ENCODE measurements at regions not wholly inside any gene's neighbourhood (a gene's known extent, or its start where the extent isn't known, plus 50 kb on each side); places are given as distances from the start of the nearest gene placed in this dataset.

GRCh38 chr9:95749493-95749892 is 126.0 kb upstream of the ERCC6L2 start:
- no peak overlapping the region for H3K27ac ChIP-seq (ENCODE audit: low read depth, low read length)
- H3K9ac ChIP-seq (ENCODE audit: low read length), result no peak overlapping the region
- no peak for TF ChIP-seq CTCF (IDR thresholded peaks at IDR 0.05; ENCODE audit: insufficient read depth, low read length, poor library complexity, severe bottlenecking)
- no peak for TF ChIP-seq EZH2phosphoT487 (conservative IDR thresholded peaks at IDR 0.05; ENCODE audit: low read length)
- H3K9me2 ChIP-seq (replicated peaks; ENCODE audit: insufficient read depth, low read length), result no peaks in the 10 kb centered on the region
- H3K4me3 ChIP-seq (ENCODE audit: insufficient read depth, low read length, poor library complexity, severe bottlenecking), result no peak overlapping the region
- no peaks in the 10 kb centered on the region for H3K9me3 ChIP-seq (ENCODE audit: insufficient read depth, low read length)
- no peaks in the 10 kb centered on the region for H4K20me1 ChIP-seq (ENCODE audit: low read depth, low read length)
- H3F3A ChIP-seq (ENCODE audit: insufficient read depth), result no peaks in the 10 kb centered on the region
- no peaks in the 10 kb centered on the region for H3K79me2 ChIP-seq (ENCODE audit: insufficient read depth, low read length)
- H2AFZ ChIP-seq (ENCODE audit: low read depth, low read length, severe bottlenecking), result no peak overlapping the region
- no peaks in the 10 kb centered on the region for H3K27me3 ChIP-seq (ENCODE audit: low read length)
- H3K4me2 ChIP-seq (ENCODE audit: low read depth, low read length, poor library complexity, severe bottlenecking), result no peak overlapping the region
- no peaks in the 10 kb centered on the region for H3K36me3 ChIP-seq (ENCODE audit: low read length)

DNA sequence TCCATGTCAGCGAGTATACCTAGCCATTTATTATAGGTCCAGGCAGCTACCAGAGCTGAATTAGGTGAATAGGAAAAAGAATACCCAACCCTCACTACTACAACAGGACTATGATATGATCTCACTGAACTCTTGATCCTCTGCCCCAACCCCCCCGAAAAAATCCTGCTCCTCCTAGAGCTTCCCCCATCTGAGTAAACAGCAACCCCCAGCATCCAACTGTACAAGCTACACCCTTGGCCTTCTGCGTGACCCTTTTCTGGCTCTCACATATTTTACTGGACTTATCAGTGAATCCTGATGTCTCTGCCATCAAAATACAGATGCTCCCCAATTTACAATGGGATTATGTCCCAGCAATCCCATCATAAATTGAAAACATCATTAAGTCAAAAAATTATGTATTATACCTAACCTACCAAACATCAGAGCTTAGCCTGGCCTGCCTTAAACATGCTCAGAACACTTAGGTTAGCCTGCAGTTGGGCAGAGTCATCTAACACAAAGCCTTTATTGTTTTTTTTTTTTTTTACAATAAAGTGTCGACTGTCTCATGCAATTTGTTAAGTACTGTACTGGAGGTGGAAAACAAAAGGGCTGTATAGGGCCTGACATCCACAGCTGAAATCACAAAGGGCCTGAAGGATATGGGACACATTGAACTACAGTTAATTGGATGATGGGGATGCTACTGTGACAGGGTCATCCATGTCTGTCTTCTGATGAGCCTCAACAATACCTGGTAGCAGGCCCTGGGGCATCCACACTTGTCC is 128.9 kb upstream of the ERCC6L2 start:
- H3K36me3 ChIP-seq (ENCODE audit: low read length), result no peaks in the 10 kb centered on the region
- no peaks in the 10 kb centered on the region for H3K9me3 ChIP-seq (ENCODE audit: insufficient read depth, low read length)
- no peaks in the 10 kb centered on the region for H3K27me3 ChIP-seq (ENCODE audit: low read length)
- H3F3A ChIP-seq (ENCODE audit: insufficient read depth), result no peaks in the 10 kb centered on the region
- no peaks in the 10 kb centered on the region for H3K9me2 ChIP-seq (replicated peaks; ENCODE audit: insufficient read depth, low read length)
- no peak overlapping the region for H3K27ac ChIP-seq (ENCODE audit: low read depth, low read length)
- H3K9ac ChIP-seq (ENCODE audit: low read length), result no peak overlapping the region
- no peaks in the 10 kb centered on the region for H3K79me2 ChIP-seq (ENCODE audit: insufficient read depth, low read length)
- no peak overlapping the region for H3K4me2 ChIP-seq (ENCODE audit: low read depth, low read length, poor library complexity, severe bottlenecking)
- no peak overlapping the region for H3K4me3 ChIP-seq (ENCODE audit: insufficient read depth, low read length, poor library complexity, severe bottlenecking)
- no peaks in the 10 kb centered on the region for H4K20me1 ChIP-seq (ENCODE audit: low read depth, low read length)
- no peak overlapping the region for H2AFZ ChIP-seq (ENCODE audit: low read depth, low read length, severe bottlenecking)
- TF ChIP-seq CTCF (IDR thresholded peaks at IDR 0.05; ENCODE audit: insufficient read depth, low read length, poor library complexity, severe bottlenecking), result no peak
- no peak for TF ChIP-seq EZH2phosphoT487 (conservative IDR thresholded peaks at IDR 0.05; ENCODE audit: low read length)

GRCh38 chr9:95742821-95743220 is 132.7 kb upstream of the ERCC6L2 start:
- TF ChIP-seq CTCF (IDR thresholded peaks at IDR 0.05; ENCODE audit: insufficient read depth, low read length, poor library complexity, severe bottlenecking) (no peak), EZH2phosphoT487 (conservative IDR thresholded peaks at IDR 0.05; ENCODE audit: low read length) (no peak)

More at GRCh38 chr9:95742821-95743220, 132.7 kb upstream of the ERCC6L2 start:
- Histone ChIP-seq H3K27me3 (ENCODE audit: low read length) (no peaks in the 10 kb centered on the region), H3K27ac (ENCODE audit: low read depth, low read length) (no peak overlapping the region), H3K36me3 (ENCODE audit: low read length) (no peaks in the 10 kb centered on the region), H3K9me3 (ENCODE audit: insufficient read depth, low read length) (no peaks in the 10 kb centered on the region), H3K79me2 (ENCODE audit: insufficient read depth, low read length) (no peaks in the 10 kb centered on the region), H3K9ac (ENCODE audit: low read length) (no peak overlapping the region), H4K20me1 (ENCODE audit: low read depth, low read length) (no peaks in the 10 kb centered on the region), H2AFZ (ENCODE audit: low read depth, low read length, severe bottlenecking) (no peak overlapping the region), H3K9me2 (replicated peaks; ENCODE audit: insufficient read depth, low read length) (no peaks in the 10 kb centered on the region), H3K4me3 (ENCODE audit: insufficient read depth, low read length, poor library complexity, severe bottlenecking) (no peak overlapping the region), H3K4me2 (ENCODE audit: low read depth, low read length, poor library complexity, severe bottlenecking) (no peak overlapping the region), H3F3A (ENCODE audit: insufficient read depth) (no peaks in the 10 kb centered on the region)

All from SU-DHL-6 (cell line).